ENCODE measurements at regions not wholly inside any gene's neighbourhood (a gene's known extent, or its start where the extent isn't known, plus 50 kb on each side); places are given as distances from the start of the nearest gene placed in this dataset.

DNA sequence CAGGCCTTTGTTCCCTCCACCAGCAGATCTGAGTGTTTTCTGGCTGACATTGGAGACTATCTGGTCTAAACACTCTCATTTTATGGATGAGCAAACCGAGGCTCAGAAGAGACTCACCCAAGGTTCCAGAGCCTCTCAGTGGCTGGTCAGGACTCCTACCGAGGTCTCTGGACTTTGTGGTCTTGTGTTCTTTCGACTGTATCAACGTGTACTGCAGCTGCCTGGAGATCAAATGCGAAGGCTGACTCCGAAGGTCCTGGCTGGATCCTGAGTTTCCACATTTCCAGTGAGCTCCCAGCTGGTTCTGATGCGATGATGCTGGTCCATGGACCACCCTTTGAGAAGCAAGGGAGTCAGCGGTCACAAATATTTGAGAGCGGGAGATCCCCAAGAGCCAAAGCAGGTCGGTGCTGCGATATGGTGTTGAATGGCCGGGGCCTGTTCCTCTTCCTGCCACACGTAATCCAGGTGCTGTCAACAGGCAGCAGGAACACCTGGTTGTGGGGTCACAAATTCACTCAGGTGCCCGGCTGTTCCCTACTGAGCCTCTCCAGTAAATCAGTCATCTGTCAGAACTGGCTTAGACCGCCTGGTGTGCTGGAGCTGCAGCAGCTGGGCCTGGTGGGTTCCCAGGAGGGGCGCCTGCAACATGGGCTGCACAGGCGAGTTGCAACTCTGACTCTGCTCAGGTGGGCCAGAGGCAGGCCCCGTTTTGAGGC is 94.8 kb upstream of the USP24 start:
- TF ChIP-seq TP53 (CRISPR knock-in tag; IDR thresholded peaks at IDR 0.05) (no peak), KAT7 (CRISPR knock-in tag; IDR thresholded peaks at IDR 0.05; ENCODE audit: borderline replicate concordance) (no peak), ELF4 (CRISPR knock-in tag; IDR thresholded peaks at IDR 0.05; ENCODE audit: low read depth) (no peak), ESRRA (CRISPR knock-in tag; IDR thresholded peaks at IDR 0.05; ENCODE audit: borderline replicate concordance) (no peak), TCF7 (CRISPR knock-in tag; IDR thresholded peaks at IDR 0.05; ENCODE audit: low read depth) (no peak), NR1H2 (CRISPR knock-in tag; IDR thresholded peaks at IDR 0.05) (no peak), CBFB (CRISPR knock-in tag; IDR thresholded peaks at IDR 0.05; ENCODE audit: low read depth) (no peak)
- TF ChIP-seq, protein P1, sequence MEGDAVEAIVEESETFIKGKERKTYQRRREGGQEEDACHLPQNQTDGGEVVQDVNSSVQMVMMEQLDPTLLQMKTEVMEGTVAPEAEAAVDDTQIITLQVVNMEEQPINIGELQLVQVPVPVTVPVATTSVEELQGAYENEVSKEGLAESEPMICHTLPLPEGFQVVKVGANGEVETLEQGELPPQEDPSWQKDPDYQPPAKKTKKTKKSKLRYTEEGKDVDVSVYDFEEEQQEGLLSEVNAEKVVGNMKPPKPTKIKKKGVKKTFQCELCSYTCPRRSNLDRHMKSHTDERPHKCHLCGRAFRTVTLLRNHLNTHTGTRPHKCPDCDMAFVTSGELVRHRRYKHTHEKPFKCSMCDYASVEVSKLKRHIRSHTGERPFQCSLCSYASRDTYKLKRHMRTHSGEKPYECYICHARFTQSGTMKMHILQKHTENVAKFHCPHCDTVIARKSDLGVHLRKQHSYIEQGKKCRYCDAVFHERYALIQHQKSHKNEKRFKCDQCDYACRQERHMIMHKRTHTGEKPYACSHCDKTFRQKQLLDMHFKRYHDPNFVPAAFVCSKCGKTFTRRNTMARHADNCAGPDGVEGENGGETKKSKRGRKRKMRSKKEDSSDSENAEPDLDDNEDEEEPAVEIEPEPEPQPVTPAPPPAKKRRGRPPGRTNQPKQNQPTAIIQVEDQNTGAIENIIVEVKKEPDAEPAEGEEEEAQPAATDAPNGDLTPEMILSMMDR (IDR thresholded peaks at IDR 0.05), result no peak
- TF ChIP-seq, protein P2, sequence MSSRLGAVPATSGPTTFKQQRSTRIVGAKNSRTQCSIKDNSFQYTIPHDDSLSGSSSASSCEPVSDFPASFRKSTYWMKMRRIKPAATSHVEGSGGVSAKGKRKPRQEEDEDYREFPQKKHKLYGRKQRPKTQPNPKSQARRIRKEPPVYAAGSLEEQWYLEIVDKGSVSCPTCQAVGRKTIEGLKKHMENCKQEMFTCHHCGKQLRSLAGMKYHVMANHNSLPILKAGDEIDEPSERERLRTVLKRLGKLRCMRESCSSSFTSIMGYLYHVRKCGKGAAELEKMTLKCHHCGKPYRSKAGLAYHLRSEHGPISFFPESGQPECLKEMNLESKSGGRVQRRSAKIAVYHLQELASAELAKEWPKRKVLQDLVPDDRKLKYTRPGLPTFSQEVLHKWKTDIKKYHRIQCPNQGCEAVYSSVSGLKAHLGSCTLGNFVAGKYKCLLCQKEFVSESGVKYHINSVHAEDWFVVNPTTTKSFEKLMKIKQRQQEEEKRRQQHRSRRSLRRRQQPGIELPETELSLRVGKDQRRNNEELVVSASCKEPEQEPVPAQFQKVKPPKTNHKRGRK (CRISPR knock-in tag; IDR thresholded peaks at IDR 0.05; ENCODE audit: borderline replicate concordance), result no peak
- TF ChIP-seq, protein P3, sequence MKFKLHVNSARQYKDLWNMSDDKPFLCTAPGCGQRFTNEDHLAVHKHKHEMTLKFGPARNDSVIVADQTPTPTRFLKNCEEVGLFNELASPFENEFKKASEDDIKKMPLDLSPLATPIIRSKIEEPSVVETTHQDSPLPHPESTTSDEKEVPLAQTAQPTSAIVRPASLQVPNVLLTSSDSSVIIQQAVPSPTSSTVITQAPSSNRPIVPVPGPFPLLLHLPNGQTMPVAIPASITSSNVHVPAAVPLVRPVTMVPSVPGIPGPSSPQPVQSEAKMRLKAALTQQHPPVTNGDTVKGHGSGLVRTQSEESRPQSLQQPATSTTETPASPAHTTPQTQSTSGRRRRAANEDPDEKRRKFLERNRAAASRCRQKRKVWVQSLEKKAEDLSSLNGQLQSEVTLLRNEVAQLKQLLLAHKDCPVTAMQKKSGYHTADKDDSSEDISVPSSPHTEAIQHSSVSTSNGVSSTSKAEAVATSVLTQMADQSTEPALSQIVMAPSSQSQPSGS (CRISPR knock-in tag; IDR thresholded peaks at IDR 0.05; ENCODE audit: borderline replicate concordance, low read depth), result no peak
